Left lung (tissue), 4 donors: ENCODE measurements at regions not wholly inside any gene's neighbourhood (a gene's known extent, or its start where the extent isn't known, plus 50 kb on each side); places are given as distances from the start of the nearest gene placed in this dataset.

Experiments
- ATAC-seq: fragments of 200-7000 bp; cut with Tn5 transposase; one replicate; pipeline ENCODE4 v1.9.1; 2020; ENCODE audit warnings: moderate library complexity
- DNase-seq, 4 donors: peaks; one replicate each; pipeline ENCODE4 v3.0.0-alpha.2; 2013 to 2020
- H3K27ac ChIP-seq, 2 donors: fragments of 200-600 bp; sonication (generic) in 1 of 2; one replicate each; pipeline versions ENCODE4 v1.5.0 to v1.8.0; 2020 to 2021
- H3K27me3 ChIP-seq, 2 donors: fragments of 200-600 bp; sonication (generic) in 1 of 2; one replicate each; pipeline versions ENCODE4 v1.5.0 to v1.8.0; 2020 to 2021
- H3K36me3 ChIP-seq, 2 donors: fragments of 200-600 bp; sonication (generic) in 1 of 2; one replicate each; pipeline versions ENCODE4 v1.5.0 to v1.8.0; 2020 to 2021
- H3K4me1 ChIP-seq, 2 donors: fragments of 200-600 bp; one replicate each; pipeline ENCODE4 v1.8.0; 2021
- H3K4me3 ChIP-seq, 2 donors: fragments of 200-600 bp; sonication (generic) in 1 of 2; one replicate each; pipeline versions ENCODE4 v1.5.0 to v1.8.0; 2020 to 2021; ENCODE audit warnings: mild to moderate bottlenecking in 1 of 2
- H3K9me3 ChIP-seq, 2 donors: fragments of 200-600 bp; sonication (generic) in 1 of 2; one replicate each; pipeline versions ENCODE4 v1.5.0 to v1.8.0; 2020 to 2021
- CTCF ChIP-seq, 2 donors: fragments of 200-600 bp; sonication (generic) in 1 of 2; IDR thresholded peaks; one replicate each; pipeline versions ENCODE4 v1.5.0 to v1.8.0; 2021; ENCODE audit warnings: antibody characterized with exemption in 2 of 2
- intact Hi-C, 2 donors: fragments of 100-400 bp; cut with DNase I; formaldehyde crosslinking; loops; one replicate each; pipeline versions ENCODE4 v1.11.2 to v1.14.2; 2022
- donor health status: DM: no; HTN: yes; CAD: no.
- donor health status: DM: no; HTN: no; CAD: no.

- no peak for TF ChIP-seq CTCF (IDR thresholded peaks at IDR 0.05)
- H3K4me3 ChIP-seq, result no peak overlapping the region
- DNase-seq, result peak in 3 of 4 donors; percentile 23 to 70 (median 40)
- H3K4me1 ChIP-seq, result peaks cover 0 to 16% of the 10 kb centered on the region in 2 donors
- no peaks in the 10 kb centered on the region for H3K9me3 ChIP-seq
- ATAC-seq, result peak; percentile 84
- no peaks in the 10 kb centered on the region for H3K36me3 ChIP-seq
- no peaks in the 10 kb centered on the region for H3K27me3 ChIP-seq
- intact Hi-C loops, result no loop called here
- H3K27ac ChIP-seq, result no peak overlapping the region
These were observed 90.1 kb upstream of the RGMA start for GRCh38 chr15:93179072-93179471.

- TF ChIP-seq CTCF (IDR thresholded peaks at IDR 0.05), result no peak
- peaks cover 0 to 16% of the 10 kb centered on the region in 2 donors for H3K4me1 ChIP-seq
These were observed 89.4 kb upstream of the RGMA start for GRCh38 chr15:93178371-93178770.

GRCh38 chr15:93176065-93176464 lies 87.1 kb upstream of the RGMA start:
- H3K9me3 ChIP-seq, result no peaks in the 10 kb centered on the region
- no peak overlapping the region for H3K27ac ChIP-seq
- intact Hi-C loops, result no loop called here
- ATAC-seq (no peak), DNase-seq (no peak)
- H3K27me3 ChIP-seq, result peaks cover 0 to 5% of the 10 kb centered on the region in 2 donors
- TF ChIP-seq CTCF (IDR thresholded peaks at IDR 0.05), result no peak
- H3K4me3 ChIP-seq, result no peak overlapping the region
- no peaks in the 10 kb centered on the region for H3K36me3 ChIP-seq
- peaks cover 0 to 16% of the 10 kb centered on the region in 2 donors for H3K4me1 ChIP-seq

More at GRCh38 chr15:93178371-93178770, 89.4 kb upstream of the RGMA start:
- Histone ChIP-seq H3K36me3 (no peaks in the 10 kb centered on the region), H3K9me3 (no peaks in the 10 kb centered on the region), H3K27me3 (no peaks in the 10 kb centered on the region), H3K27ac (no peak overlapping the region), H3K4me3 (no peak overlapping the region)
- no peak for DNase-seq
- no peak for ATAC-seq
- intact Hi-C loops, result no loop called here

GRCh38 chr15:93174836-93175235 lies 85.8 kb upstream of the RGMA start:
- TF ChIP-seq CTCF (IDR thresholded peaks at IDR 0.05), result no peak
- DNase-seq (no peak), ATAC-seq (no peak)
- peaks cover 0 to 9% of the 10 kb centered on the region in 2 donors for H3K27me3 ChIP-seq
- peaks cover 0 to 16% of the 10 kb centered on the region in 2 donors for H3K4me1 ChIP-seq
- no peak overlapping the region for H3K27ac ChIP-seq
- H3K36me3 ChIP-seq, result no peaks in the 10 kb centered on the region
- no peak overlapping the region for H3K4me3 ChIP-seq
- intact Hi-C loops, result no loop called here
- no peaks in the 10 kb centered on the region for H3K9me3 ChIP-seq

- peak; percentile 50 for ATAC-seq
- no peaks in the 10 kb centered on the region for H3K36me3 ChIP-seq
- H3K27ac ChIP-seq, result no peak overlapping the region
- intact Hi-C loops, result no loop called here
- H3K4me3 ChIP-seq, result no peak overlapping the region
- no peaks in the 10 kb centered on the region for H3K9me3 ChIP-seq
- peaks cover 0 to 1% of the 10 kb centered on the region in 2 donors for H3K4me1 ChIP-seq
- H3K27me3 ChIP-seq, result peaks cover 0 to 9% of the 10 kb centered on the region in 2 donors
- no peak for DNase-seq
- no peak for TF ChIP-seq CTCF (IDR thresholded peaks at IDR 0.05)
These were observed 84.4 kb upstream of the RGMA start for GRCh38 chr15:93173369-93173768.
